Right ventricle myocardium superior (tissue), 1 donor: ENCODE measurements at regions not wholly inside any gene's neighbourhood (a gene's known extent, or its start where the extent isn't known, plus 50 kb on each side); places are given as distances from the start of the nearest gene placed in this dataset.
A peak's percentile ranks its signal among the peaks of the same experiment; 100 is the strongest.

Experiments used
- ATAC-seq: fragments of 200-7000 bp; cut with Tn5 transposase; one replicate; pipeline ENCODE4 v1.9.1; 2020; ENCODE audit warnings: mild to moderate bottlenecking; ENCODE audit not compliant: poor library complexity
- DNase-seq: peaks from one replicate; pipeline ENCODE4 v3.0.0-alpha.2; 2020
- intact Hi-C: fragments of 100-400 bp; cut with DNase I; formaldehyde crosslinking; loops from one replicate; pipeline ENCODE4 v1.11.2; 2022
- donor health status: DM: no; HTN: yes; CAD: no; lungs with severe emphysema.

DNA sequence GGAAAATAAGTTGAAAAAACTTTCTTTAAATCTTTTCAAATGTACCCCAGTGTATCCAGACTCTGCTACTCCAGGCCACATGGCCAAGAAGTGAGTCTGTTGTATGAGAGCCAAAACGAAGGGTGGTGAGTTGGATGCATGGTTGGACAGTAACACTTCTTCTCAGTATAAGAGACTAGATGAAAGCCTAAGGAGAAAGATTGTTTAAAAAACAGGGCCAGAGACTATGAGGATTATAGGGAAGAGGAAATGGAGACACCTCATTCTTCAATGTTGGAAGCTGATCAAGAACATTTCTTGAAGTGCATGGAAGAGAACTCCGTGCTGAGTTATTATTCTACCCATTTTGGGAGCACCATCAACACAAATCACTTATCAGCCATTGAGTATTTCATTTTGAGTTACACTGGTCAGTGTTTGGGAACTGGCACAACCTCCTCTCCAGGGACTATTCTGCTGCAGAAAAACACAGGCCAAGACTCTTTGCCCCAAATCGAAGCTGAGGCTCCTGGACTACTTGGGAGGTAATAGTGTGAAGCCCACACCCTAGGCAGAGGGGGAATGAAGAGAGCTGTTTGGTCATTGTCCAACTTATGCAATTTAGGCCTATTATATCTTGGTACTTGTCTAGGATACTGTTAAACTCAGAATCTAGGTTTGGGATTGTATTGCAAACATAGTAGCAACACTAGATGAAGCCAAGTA lies 123.0 kb upstream of the SEC61G start:
- intact Hi-C loops: no loop called here
- no peak for DNase-seq
- peak; percentile 58 for ATAC-seq

DNA sequence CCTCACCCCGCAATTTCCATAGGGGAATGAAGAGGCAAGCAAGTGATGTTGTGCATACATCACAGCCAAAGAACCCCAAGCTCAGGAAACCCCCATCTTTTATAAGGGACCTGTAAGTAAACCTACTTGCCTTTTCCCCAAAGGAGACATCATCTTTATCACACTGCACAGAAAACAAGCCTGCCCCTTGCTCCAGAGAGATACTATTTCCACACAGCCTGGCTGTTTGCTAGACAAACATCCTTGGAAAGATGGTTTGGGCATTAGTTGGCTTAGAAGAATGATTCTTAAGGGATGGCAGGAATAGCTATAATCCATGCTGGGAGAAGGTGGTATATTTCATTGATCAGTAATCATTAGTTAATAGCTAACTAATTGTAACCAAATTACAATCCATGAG lies 123.7 kb upstream of the SEC61G start:
- intact Hi-C loops: no loop called here
- ATAC-seq: no peak
- no peak for DNase-seq

DNA sequence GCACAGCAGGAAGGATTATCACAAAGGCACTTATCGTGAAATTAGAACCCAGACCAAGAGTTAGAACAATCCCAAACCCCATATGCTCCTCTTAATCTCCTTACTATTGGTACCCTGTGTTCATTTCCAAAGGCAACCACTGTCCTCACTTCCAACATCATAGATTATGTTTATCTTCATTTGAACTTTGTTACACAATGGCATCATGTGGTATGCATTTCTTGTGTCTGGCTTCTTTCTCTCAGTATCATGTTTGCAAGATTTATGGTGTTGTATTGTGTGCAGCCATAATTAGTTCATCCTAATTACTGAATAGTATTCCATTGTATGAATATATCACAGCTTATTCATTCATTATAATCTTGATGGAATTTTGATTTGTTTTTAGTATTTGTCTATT lies 124.6 kb upstream of the SEC61G start:
- intact Hi-C loops: no loop called here
- ATAC-seq (no peak), DNase-seq (no peak)

DNA sequence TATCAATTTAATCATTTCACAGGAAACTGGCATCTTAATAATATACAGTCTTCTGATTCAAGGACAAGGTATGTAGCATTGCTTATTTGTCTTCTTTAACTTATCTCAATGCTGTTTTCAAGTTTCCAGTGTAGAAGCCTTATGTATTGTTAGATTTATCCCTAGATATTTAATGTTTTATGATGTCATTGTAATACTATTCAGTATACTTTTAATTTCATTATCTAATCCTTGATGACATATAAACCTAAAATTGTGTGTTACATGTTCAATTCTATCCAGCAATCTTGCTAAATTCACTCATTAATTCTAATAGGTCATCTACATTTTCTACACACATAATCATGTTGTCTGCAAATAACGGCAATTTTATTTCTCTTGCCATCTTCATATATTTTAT lies 126.3 kb upstream of the SEC61G start:
- intact Hi-C loops: no loop called here
- ATAC-seq: no peak
- DNase-seq: no peak

DNA sequence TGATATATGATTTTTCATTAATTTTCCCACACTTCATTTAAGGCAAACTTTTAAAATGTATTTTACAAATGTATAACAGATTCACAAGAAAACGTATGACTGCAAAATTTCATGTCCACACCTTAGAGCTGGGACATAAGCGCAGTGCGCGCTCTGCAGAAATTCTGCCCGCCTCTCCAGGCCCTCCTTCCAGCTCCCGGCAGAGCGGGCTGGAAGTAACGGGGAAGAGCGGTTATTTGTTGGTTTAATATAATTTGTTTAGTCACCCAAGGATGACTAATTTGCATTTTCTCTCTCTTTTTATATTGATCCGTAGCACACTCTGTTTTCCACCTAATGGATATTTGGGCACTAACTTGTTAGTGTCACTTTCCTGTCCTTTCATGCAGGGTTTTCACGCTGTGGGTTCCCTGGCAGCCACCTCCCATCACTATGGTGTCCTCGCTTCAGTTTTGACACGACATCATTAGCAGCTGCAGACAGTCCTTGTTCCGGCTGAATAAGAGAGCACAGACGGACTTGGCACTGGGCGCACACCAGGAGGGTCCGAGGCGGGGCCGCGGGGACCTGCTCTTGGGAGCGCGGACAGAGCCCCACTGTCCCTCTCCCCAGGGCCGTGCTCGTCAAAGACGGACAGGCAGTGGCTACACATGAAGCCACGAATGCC lies 129.2 kb upstream of the SEC61G start:
- intact Hi-C loops: no loop called here
- ATAC-seq: peak; percentile 56
- no peak for DNase-seq

DNA sequence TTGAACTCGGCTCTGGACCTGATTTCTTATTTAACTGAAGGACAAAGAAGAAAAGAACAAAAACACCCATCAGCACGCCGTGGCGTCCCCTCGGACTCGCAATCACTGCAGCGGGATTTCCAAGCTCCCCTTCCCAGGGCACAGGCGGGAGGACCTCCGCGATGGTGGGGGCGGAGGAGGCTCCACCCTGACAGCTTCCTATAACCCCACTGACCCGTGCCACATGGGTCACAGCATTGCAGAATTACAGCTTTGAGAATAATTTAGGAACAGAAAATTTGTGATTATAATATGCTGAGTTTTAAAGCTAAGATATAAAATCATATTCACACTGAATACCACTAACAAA lies 129.7 kb upstream of the SEC61G start:
- peak; percentile 56 for ATAC-seq
- DNase-seq: no peak
- intact Hi-C loops: no loop called here

DNA sequence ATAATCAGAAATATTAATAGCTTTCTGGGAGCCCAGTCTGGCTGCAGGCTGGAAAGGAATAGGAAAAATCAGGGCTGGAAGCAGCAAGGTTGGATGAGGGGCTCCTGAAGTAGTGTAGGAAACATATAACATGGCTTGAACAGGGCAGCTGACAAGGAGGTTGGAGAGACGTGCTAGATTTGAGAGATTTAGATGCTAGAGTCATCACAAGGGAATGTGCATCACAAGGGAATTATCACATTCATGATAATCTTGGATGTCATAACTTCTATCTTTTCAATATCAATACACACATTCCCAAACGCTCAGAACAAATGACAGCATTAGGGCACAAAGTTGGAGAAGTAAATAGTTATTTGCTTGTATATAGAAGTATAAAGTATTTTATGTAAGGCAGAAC lies 120.9 kb upstream of the EGFR start:
- peak; percentile 38 for ATAC-seq
- intact Hi-C loops: no loop called here
- no peak for DNase-seq

DNA sequence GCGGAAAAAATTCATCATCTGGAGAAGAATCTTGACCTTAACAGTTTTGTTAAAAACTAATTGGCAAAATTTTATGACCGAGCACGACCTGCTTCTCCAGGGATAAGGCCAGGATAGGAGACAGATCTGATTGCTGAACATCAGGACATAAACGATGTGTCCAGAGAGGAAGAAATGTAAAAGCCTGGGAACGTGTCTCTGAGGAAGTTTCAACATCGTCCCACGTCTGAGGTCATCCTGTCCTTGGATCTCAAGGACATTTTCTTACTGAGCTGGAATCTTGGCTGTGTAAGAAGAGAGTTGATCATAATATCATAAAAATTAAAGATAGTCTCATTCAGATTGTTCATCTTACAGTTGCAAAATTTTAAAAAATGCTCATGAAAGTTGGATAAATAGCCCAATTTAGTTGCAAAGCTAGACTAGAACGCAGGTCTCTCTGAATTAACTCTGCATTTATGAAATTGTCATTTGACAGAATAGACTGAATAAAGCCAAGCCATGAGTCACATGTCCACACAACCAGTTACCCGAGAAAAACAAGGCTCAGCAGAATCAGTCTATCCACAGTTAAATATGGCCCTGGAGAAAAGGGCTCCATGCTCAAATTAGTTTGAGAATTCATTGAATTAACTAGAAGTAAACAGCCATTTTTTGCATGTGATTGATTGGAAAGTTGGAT lies 120.0 kb upstream of the EGFR start:
- intact Hi-C loops: no loop called here
- no peak for DNase-seq

DNA sequence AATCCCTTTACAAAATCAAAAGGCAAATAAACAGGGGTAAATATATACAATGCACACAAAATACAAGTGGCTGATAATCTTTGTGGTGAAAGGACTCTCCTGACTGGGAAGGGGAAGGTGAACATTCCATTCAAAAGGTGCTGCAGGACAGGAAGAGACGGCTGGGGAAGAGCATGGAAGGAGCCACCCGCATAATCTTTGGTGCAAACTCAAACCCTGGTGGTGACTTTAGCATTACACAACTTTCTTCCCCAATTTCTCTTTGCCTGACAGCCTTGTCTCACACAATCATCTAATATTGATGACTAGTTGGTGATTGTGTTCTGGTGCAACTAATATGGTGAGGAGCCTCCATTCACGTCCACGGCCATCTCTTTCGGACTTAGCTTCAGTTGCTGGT lies 117.0 kb upstream of the EGFR start:
- DNase-seq: no peak
- ATAC-seq: no peak
- intact Hi-C loops: no loop called here

More for the DNA sequence above, 120.0 kb upstream of the EGFR start:
- peak; percentile 94 for ATAC-seq

DNA sequence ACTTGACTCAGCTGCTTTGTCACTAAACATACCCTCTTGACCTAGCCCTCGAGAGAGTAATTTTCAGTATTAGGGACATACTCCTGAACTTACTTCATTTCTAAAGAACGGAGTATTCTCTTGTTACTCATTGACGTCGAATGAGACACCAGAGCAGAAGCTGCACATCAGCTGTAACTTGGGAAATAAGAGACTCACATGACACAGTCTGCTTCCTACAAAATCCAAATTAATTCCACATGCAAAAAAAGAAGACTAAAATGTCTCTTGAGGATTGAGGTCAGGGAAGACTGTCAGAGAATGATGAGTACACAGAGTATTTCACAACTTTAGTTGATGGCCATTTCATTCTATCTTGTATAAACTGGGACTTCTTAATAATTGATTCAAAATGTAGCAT lies 114.7 kb upstream of the EGFR start:
- intact Hi-C loops: no loop called here
- no peak for DNase-seq
- peak; percentile 97 for ATAC-seq

DNA sequence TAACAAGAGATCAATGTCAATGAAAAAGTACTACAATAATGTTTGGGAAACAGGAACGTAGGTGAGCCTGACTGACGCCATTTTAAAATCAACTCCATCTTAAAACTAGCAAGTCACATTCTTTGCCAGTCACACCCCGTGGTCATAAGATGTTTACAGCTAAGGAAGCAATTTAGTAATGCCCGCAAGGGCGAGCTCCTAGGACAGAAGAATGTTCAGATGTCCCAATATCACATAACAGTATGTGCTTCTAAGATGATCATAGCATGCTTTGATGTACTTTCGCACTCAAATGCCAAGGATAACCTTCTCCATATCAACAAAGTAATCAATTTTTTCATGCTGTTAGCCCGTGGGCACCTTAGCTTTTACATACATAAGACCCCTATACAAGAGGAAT lies 113.8 kb upstream of the EGFR start:
- intact Hi-C loops: no loop called here
- DNase-seq: no peak
- no peak for ATAC-seq

DNA sequence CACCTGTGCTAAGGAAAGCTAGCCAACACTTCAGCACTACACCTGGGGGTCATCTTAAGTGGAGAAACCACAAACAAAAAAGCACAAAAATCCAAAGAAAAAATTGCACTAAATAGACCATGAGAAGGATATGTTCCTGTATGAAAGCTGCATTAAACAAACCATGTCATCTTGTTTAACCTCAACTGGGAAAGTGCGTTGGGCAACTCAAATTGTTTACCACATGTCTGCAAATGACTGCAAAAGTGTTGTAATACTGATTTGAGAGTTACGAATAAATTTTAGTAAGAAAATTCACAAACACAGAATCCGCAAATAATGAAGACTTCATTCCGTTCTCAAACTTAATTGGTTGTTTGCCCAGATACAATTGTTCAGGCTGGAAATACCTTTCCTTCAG lies 111.9 kb upstream of the EGFR start:
- intact Hi-C loops: no loop called here
- DNase-seq (no peak), ATAC-seq (no peak)

DNA sequence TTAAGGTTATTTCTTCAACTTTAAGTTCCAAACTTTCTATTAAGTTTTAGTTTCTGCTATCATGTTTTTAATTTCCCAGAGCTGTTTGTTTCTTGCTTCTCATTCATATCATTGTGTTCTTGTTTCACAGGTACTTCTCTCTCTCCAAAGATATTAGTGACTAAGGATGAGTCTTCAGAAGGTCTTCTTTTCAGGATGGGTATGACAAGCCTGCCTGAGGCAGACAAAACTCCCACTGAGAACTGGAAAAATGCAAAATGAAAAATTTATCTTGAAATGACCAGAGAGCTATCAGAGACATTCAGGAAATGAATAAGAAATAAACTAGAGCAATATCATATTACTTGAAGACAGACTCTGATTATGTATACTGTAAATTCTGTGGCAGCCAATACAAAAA lies 110.8 kb upstream of the EGFR start:
- intact Hi-C loops: no loop called here
- ATAC-seq (no peak), DNase-seq (no peak)

DNA sequence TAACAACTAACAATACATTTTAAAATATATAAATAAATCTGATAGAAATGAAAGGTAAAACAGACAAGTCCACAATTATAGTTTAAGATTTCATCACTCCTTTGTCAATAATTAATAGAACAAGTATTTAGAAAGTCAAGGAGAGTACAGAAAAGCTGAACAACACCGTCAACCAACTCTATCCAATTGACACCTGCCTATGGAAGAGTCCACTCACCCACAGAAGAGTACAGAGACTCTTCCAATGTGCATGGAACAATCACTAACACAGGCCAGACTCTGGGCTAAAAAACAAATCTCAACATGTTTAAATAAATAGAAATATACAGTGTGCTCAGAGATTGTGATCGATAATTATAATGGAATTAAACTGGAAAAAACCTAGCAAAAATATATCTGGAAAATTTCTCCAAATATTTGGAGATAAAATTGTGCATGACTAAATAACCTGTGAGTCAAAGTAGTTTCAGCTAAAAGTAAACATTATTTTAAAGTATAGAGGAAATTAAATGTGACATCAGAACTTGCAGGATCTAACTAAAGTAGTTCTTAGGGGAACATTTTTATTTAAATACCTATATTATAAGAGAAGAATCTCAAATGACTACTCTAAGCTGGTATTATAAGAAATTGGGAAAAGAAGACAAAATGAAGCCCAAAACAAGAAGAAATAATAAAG lies 109.9 kb upstream of the EGFR start:
- intact Hi-C loops: no loop called here
- ATAC-seq: no peak
- no peak for DNase-seq

DNA sequence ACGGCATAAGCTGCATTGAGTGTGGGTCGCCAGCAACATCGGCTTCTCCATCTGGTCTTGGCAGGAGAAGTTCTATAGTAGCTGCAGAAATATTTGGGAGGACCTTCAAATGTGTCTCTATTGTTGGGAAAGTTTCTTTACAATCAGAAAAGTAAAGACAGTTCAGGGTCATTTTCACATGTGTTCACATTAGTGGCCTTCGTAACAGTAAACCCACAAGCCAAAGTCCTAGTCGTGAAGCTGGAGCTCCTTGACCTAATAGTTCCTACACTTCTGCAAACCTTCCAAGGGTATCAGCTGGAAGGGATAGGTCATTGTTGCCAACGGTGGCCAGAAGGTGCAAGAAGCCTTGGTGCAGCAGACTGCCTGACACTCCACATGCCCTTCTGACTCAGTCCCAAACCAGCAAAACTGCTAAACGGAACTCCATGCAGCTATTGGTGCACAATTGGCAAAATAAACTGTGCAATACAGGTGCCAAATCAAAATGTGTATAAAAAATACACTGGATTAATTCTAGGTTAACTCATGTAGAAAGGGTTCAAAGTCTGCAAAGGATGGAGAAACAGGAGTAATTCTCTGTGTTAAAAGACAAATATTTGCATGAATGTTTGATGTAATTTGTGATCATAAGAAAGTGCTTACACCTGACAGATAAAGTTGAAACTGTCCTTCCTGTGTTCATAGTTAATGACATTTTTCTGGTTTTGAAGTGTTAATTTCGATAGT lies 102.8 kb upstream of the EGFR start:
- intact Hi-C loops: no loop called here
- no peak for DNase-seq
- ATAC-seq: no peak

DNA sequence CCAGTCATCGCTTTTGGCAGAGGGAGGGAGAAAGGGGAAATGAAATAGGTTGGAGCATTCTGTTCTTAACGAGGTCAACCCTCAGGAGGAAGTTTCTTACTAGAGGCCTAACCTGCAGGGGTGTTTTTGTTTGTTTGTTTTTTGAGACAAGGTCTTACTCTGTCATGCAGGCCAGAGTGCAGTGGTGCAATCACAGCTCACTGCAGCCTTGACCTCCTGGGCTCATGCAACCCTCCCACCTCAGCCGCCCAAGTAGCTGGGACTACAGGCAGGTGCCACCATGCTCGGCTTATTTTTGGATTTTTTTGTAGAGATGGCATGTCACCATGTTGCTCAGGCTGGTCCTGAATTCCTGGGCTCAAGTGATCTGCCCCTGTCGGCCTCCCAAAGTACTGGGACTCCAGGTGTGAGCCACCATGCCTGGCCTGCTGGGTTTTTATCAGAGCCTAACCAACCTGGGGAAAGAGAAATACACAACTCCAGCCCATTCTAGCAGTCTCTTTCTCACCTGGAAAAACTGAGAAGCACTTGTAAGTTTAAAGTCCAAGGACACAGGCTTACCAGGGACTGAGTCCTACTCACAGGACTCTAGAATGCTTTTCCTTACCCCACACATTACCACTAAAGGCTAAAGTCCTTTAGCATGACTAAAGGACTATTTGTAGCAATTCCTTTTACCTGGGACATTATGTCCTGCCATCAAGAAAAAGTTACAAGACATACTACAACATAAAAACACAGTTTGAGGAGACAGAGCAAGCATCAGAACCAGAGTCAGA lies 101.0 kb upstream of the EGFR start:
- DNase-seq (no peak), ATAC-seq (no peak)
- intact Hi-C loops: no loop called here

DNA sequence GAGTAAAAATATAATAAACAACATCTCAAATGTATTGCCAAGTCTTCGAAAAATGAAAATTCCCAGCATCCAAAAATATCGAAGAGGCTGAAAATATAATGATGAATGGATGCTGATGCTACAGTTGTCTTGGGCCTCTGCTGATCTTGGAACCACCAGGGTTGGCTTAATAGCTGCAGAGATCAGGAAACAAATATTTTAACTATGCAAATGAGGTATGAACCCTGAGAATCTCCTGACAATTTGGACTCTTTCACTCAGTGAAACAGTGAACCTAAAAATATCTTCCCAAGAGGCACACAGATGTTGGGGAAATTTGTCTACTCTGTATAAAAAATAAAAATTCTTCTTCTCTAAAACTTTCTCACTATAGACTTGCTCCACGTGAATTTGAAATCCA lies 97.7 kb upstream of the EGFR start:
- DNase-seq (no peak), ATAC-seq (no peak)
- intact Hi-C loops: no loop called here

DNA sequence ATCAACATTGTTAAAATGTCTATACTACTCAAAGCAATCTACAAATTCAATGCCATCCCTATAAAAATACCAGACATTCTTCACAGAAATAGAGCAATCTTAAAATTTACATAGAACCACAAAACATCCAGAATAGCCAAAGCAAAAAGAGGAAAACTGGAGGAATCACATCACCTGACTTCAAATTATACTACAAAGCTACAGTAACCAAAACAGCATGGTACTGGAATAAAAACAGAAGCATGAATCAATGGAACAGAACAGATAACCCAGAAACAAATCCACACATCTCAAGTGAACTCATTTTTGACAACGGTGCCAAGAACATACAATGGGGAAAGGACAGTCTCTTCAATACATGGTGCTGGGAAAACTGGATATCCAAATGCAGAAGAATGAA lies 87.3 kb upstream of the EGFR start:
- ATAC-seq: no peak
- intact Hi-C loops: no loop called here
- DNase-seq: no peak
